HEK293 (cell line): ENCODE measurements at regions not wholly inside any gene's neighbourhood (a gene's known extent, or its start where the extent isn't known, plus 50 kb on each side); places are given as distances from the start of the nearest gene placed in this dataset.

Experiments
- KLF10 ChIP-seq: fragments of 450-650 bp; IDR thresholded peaks from 2 replicates; pipeline ENCODE4 v1.5.1; 2018; ENCODE audit warnings: missing biosample characterization, mild to moderate bottlenecking, missing genetic modification characterization
- PRDM1 ChIP-seq: fragments of 450-650 bp; formaldehyde crosslinking; IDR thresholded peaks from 2 replicates; pipeline ENCODE4; 2016; ENCODE audit warnings: missing biosample characterization, missing genetic modification characterization
- SETDB1 ChIP-seq: IDR thresholded peaks from one replicate; pipeline ENCODE4 v1.6.1; 2017; ENCODE audit warnings: mild to moderate bottlenecking, low read length, moderate library complexity, mixed read lengths; ENCODE audit not compliant: insufficient read length
- ZBTB17 ChIP-seq: fragments of 450-650 bp; formaldehyde crosslinking; IDR thresholded peaks from 2 replicates; pipeline ENCODE4 v1.5.1; 2016; ENCODE audit warnings: missing biosample characterization, missing genetic modification characterization
- ZBTB7A ChIP-seq: fragments of 450-650 bp; formaldehyde crosslinking; IDR thresholded peaks from 2 replicates; pipeline ENCODE4 v1.5.1; 2016; ENCODE audit warnings: low read depth, missing biosample characterization, missing genetic modification characterization
- ZNF239 ChIP-seq: fragments of 450-650 bp; formaldehyde crosslinking; IDR thresholded peaks from 2 replicates; pipeline ENCODE4 v1.5.1; 2016; ENCODE audit warnings: missing biosample characterization, missing genetic modification characterization
- ZNF274 ChIP-seq, 2 experiments: fragments of 200-500 bp in 1 of 2; fragments of 450-650 bp in 1 of 2; sonication (Bioruptor generic) in 1 of 2; formaldehyde crosslinking in 1 of 2; IDR thresholded peaks; 2 replicates each; pipeline versions ENCODE4 v1.5.1 to v1.6.1; 2014 to 2016; ENCODE audit warnings: borderline replicate concordance in 1 of 2, inconsistent platforms in 1 of 2, low read length in 1 of 2, missing biosample characterization in 1 of 2, missing genetic modification characterization in 1 of 2
- ZNF324 ChIP-seq: fragments of 450-650 bp; formaldehyde crosslinking; IDR thresholded peaks from 2 replicates; pipeline ENCODE4 v1.5.1; 2016; ENCODE audit warnings: missing biosample characterization, missing genetic modification characterization
- ZNF37A ChIP-seq: fragments of 450-650 bp; IDR thresholded peaks from 2 replicates; pipeline ENCODE4 v1.5.1; 2018; ENCODE audit warnings: missing biosample characterization, missing genetic modification characterization
- ZNF561 ChIP-seq: fragments of 450-650 bp; IDR thresholded peaks from 2 replicates; pipeline ENCODE4 v1.5.1; 2018; ENCODE audit warnings: missing biosample characterization, missing genetic modification characterization, borderline replicate concordance
- TF ChIP-seq, protein P1 (sequence below): fragments of 450-650 bp; formaldehyde crosslinking; IDR thresholded peaks from 2 replicates; pipeline ENCODE4 v1.5.1; 2016; ENCODE audit warnings: missing biosample characterization, missing genetic modification characterization
- TF ChIP-seq, protein P2 (sequence below): fragments of 450-650 bp; formaldehyde crosslinking; conservative IDR thresholded peaks from 2 replicates; pipeline ENCODE4 v1.5.1; 2016; ENCODE audit warnings: low read depth, missing biosample characterization, missing genetic modification characterization
- TF ChIP-seq, protein P3 (sequence below): fragments of 450-650 bp; formaldehyde crosslinking; IDR thresholded peaks from 2 replicates; pipeline ENCODE4 v1.5.1; 2016; ENCODE audit warnings: missing biosample characterization, missing genetic modification characterization
- TF ChIP-seq, protein P4 (sequence below): fragments of 450-650 bp; formaldehyde crosslinking; IDR thresholded peaks from 2 replicates; pipeline ENCODE4 v1.5.1; 2017; ENCODE audit warnings: missing biosample characterization, missing genetic modification characterization

DNA sequence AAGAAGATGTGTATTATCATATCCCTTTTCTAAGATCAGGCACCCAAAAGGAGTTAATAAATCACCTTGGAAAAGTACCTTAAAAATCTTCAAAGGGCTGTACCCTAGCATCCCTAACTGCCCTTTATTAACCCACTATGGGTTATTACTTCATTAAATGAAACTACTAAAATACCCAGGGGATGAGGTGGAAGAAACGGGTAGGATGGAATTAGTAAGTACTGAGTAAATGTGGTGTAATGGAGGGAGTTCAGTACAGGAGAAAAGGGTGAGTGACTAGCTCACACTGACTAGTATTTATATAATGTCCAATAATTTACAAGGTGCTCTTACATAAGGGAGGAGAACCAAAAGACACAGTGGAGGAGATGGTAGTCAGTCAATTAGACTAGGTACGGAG, 51.0 kb upstream of the RASGEF1B start:
- TF ChIP-seq, protein P1, sequence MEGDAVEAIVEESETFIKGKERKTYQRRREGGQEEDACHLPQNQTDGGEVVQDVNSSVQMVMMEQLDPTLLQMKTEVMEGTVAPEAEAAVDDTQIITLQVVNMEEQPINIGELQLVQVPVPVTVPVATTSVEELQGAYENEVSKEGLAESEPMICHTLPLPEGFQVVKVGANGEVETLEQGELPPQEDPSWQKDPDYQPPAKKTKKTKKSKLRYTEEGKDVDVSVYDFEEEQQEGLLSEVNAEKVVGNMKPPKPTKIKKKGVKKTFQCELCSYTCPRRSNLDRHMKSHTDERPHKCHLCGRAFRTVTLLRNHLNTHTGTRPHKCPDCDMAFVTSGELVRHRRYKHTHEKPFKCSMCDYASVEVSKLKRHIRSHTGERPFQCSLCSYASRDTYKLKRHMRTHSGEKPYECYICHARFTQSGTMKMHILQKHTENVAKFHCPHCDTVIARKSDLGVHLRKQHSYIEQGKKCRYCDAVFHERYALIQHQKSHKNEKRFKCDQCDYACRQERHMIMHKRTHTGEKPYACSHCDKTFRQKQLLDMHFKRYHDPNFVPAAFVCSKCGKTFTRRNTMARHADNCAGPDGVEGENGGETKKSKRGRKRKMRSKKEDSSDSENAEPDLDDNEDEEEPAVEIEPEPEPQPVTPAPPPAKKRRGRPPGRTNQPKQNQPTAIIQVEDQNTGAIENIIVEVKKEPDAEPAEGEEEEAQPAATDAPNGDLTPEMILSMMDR, result no peak
- TF ChIP-seq PRDM1 (no peak), ZNF274 (IDR thresholded peaks at IDR 0.05; ENCODE audit: low read length) (no peak), ZNF274 (tag by site-specific recombination; IDR thresholded peaks at IDR 0.05; ENCODE audit: borderline replicate concordance) (no peak), ZNF561 (tag by site-specific recombination) (no peak), SETDB1 (no peak), ZBTB7A (tag by site-specific recombination) (no peak), ZNF37A (tag by site-specific recombination) (no peak), ZBTB17 (tag by site-specific recombination) (no peak), ZNF324 (tag by site-specific recombination) (no peak), KLF10 (no peak), ZNF239 (tag by site-specific recombination) (no peak)
- TF ChIP-seq, protein P2, sequence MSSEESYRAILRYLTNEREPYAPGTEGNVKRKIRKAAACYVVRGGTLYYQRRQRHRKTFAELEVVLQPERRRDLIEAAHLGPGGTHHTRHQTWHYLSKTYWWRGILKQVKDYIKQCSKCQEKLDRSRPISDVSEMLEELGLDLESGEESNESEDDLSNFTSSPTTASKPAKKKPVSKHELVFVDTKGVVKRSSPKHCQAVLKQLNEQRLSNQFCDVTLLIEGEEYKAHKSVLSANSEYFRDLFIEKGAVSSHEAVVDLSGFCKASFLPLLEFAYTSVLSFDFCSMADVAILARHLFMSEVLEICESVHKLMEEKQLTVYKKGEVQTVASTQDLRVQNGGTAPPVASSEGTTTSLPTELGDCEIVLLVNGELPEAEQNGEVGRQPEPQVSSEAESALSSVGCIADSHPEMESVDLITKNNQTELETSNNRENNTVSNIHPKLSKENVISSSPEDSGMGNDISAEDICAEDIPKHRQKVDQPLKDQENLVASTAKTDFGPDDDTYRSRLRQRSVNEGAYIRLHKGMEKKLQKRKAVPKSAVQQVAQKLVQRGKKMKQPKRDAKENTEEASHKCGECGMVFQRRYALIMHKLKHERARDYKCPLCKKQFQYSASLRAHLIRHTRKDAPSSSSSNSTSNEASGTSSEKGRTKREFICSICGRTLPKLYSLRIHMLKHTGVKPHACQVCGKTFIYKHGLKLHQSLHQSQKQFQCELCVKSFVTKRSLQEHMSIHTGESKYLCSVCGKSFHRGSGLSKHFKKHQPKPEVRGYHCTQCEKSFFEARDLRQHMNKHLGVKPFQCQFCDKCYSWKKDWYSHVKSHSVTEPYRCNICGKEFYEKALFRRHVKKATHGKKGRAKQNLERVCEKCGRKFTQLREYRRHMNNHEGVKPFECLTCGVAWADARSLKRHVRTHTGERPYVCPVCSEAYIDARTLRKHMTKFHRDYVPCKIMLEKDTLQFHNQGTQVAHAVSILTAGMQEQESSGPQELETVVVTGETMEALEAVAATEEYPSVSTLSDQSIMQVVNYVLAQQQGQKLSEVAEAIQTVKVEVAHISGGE (tag by site-specific recombination), result no peak
- TF ChIP-seq, protein P3, sequence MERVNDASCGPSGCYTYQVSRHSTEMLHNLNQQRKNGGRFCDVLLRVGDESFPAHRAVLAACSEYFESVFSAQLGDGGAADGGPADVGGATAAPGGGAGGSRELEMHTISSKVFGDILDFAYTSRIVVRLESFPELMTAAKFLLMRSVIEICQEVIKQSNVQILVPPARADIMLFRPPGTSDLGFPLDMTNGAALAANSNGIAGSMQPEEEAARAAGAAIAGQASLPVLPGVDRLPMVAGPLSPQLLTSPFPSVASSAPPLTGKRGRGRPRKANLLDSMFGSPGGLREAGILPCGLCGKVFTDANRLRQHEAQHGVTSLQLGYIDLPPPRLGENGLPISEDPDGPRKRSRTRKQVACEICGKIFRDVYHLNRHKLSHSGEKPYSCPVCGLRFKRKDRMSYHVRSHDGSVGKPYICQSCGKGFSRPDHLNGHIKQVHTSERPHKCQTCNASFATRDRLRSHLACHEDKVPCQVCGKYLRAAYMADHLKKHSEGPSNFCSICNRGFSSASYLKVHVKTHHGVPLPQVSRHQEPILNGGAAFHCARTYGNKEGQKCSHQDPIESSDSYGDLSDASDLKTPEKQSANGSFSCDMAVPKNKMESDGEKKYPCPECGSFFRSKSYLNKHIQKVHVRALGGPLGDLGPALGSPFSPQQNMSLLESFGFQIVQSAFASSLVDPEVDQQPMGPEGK (tag by site-specific recombination), result no peak
- TF ChIP-seq, protein P4, sequence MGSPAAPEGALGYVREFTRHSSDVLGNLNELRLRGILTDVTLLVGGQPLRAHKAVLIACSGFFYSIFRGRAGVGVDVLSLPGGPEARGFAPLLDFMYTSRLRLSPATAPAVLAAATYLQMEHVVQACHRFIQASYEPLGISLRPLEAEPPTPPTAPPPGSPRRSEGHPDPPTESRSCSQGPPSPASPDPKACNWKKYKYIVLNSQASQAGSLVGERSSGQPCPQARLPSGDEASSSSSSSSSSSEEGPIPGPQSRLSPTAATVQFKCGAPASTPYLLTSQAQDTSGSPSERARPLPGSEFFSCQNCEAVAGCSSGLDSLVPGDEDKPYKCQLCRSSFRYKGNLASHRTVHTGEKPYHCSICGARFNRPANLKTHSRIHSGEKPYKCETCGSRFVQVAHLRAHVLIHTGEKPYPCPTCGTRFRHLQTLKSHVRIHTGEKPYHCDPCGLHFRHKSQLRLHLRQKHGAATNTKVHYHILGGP (tag by site-specific recombination), result no peak
